GM18498 (cell line): ENCODE measurements at regions not wholly inside any gene's neighbourhood (a gene's known extent, or its start where the extent isn't known, plus 50 kb on each side); places are given as distances from the start of the nearest gene placed in this dataset.

Source experiments
- ATAC-seq: cut with Tn5 transposase; IDR thresholded peaks from one replicate; pipeline ENCODE4 v1.9.1; 2021; ENCODE audit warnings: mild to moderate bottlenecking, moderate library complexity; ENCODE audit not compliant: unreplicated experiment

GRCh38 chr4:18381186-18381585 is 359.6 kb upstream of the LCORL start:
- ATAC-seq, result no peak

- no peak for ATAC-seq
These were observed 348.0 kb upstream of the LCORL start for GRCh38 chr4:18369561-18369960.

- peak; percentile 94 for ATAC-seq
These were observed 345.3 kb upstream of the LCORL start for GRCh38 chr4:18366892-18367291.

GRCh38 chr4:18366136-18366535 is 344.6 kb upstream of the LCORL start:
- no peak for ATAC-seq

GRCh38 chr4:18343581-18343980 is 322.0 kb upstream of the LCORL start:
- ATAC-seq, result no peak

- no peak for ATAC-seq
These were observed 321.3 kb upstream of the LCORL start for GRCh38 chr4:18342847-18343246.

GRCh38 chr4:18321956-18322530 is 300.5 kb upstream of the LCORL start:
- ATAC-seq, result no peak

- no peak for ATAC-seq
These were observed 297.9 kb upstream of the LCORL start for GRCh38 chr4:18319431-18319830.

GRCh38 chr4:18318682-18319388 is 297.3 kb upstream of the LCORL start:
- no peak for ATAC-seq

GRCh38 chr4:18314731-18315130 is 293.2 kb upstream of the LCORL start:
- no peak for ATAC-seq

GRCh38 chr4:18297684-18298083 is 276.1 kb upstream of the LCORL start:
- peak; percentile 51 for ATAC-seq

GRCh38 chr4:18296411-18296810 is 274.9 kb upstream of the LCORL start:
- ATAC-seq, result no peak

GRCh38 chr4:18294846-18295245 is 273.3 kb upstream of the LCORL start:
- no peak for ATAC-seq

GRCh38 chr4:18294021-18294420 is 272.5 kb upstream of the LCORL start:
- no peak for ATAC-seq

- no peak for ATAC-seq
These were observed 270.9 kb upstream of the LCORL start for GRCh38 chr4:18292411-18292810.

GRCh38 chr4:18291981-18292380 is 270.4 kb upstream of the LCORL start:
- ATAC-seq, result no peak

GRCh38 chr4:18291256-18291655 is 269.7 kb upstream of the LCORL start:
- no peak for ATAC-seq

GRCh38 chr4:18285357-18285756 is 263.8 kb upstream of the LCORL start:
- no peak for ATAC-seq

GRCh38 chr4:18278244-18278643 is 256.7 kb upstream of the LCORL start:
- ATAC-seq, result no peak

GRCh38 chr4:18262832-18263231 is 241.3 kb upstream of the LCORL start:
- no peak for ATAC-seq

- no peak for ATAC-seq
These were observed 230.5 kb upstream of the LCORL start for GRCh38 chr4:18252052-18252451.

- ATAC-seq, result peak; percentile 67
These were observed 229.0 kb upstream of the LCORL start for GRCh38 chr4:18250564-18250963.

GRCh38 chr4:18248611-18249010 is 227.1 kb upstream of the LCORL start:
- no peak for ATAC-seq
